ENCODE measurements at regions not wholly inside any gene's neighbourhood (a gene's known extent, or its start where the extent isn't known, plus 50 kb on each side); places are given as distances from the start of the nearest gene placed in this dataset.

- DNase-seq = no peak
Measured at GRCh38 chr6:94367316-94367715, 948.0 kb upstream of the EPHA7 start.

GRCh38 chr6:94362061-94362864, 942.9 kb upstream of the EPHA7 start:
- DNase-seq = no peak

- no peak for DNase-seq
Measured at GRCh38 chr6:94361304-94362060, 942.1 kb upstream of the EPHA7 start.

GRCh38 chr6:94357381-94357980, 938.1 kb upstream of the EPHA7 start:
- DNase-seq = no peak

- DNase-seq = no peak
Measured at GRCh38 chr6:94350833-94351232, 931.5 kb upstream of the EPHA7 start.

GRCh38 chr6:94349227-94349626, 929.9 kb upstream of the EPHA7 start:
- DNase-seq = no peak

- no peak for DNase-seq
Measured at GRCh38 chr6:94344866-94345265, 925.5 kb upstream of the EPHA7 start.

GRCh38 chr6:94341173-94341572, 921.8 kb upstream of the EPHA7 start:
- no peak for DNase-seq

GRCh38 chr6:94323853-94324252, 904.5 kb upstream of the EPHA7 start:
- DNase-seq = peak; percentile 12

- DNase-seq = no peak
Measured at GRCh38 chr6:94300424-94301144, 881.2 kb upstream of the EPHA7 start.

- DNase-seq = no peak
Measured at GRCh38 chr6:94289131-94289530, 869.8 kb upstream of the EPHA7 start.

- no peak for DNase-seq
Measured at GRCh38 chr6:94278146-94278545, 858.8 kb upstream of the EPHA7 start.

GRCh38 chr6:94272327-94272726, 853.0 kb upstream of the EPHA7 start:
- DNase-seq = no peak

- no peak for DNase-seq
Measured at GRCh38 chr6:94270091-94270948, 851.0 kb upstream of the EPHA7 start.

GRCh38 chr6:94269256-94269655, 849.9 kb upstream of the EPHA7 start:
- DNase-seq = no peak

GRCh38 chr6:94260765-94261164, 841.4 kb upstream of the EPHA7 start:
- no peak for DNase-seq

GRCh38 chr6:94254689-94255088, 835.3 kb upstream of the EPHA7 start:
- no peak for DNase-seq

GRCh38 chr6:94251878-94252277, 832.5 kb upstream of the EPHA7 start:
- DNase-seq = no peak

GRCh38 chr6:94245395-94245794, 826.0 kb upstream of the EPHA7 start:
- DNase-seq = no peak

GRCh38 chr6:94238868-94239267, 819.5 kb upstream of the EPHA7 start:
- no peak for DNase-seq

GRCh38 chr6:94227741-94228140, 808.4 kb upstream of the EPHA7 start:
- DNase-seq = no peak

- DNase-seq = no peak
Measured at GRCh38 chr6:94217836-94218235, 798.5 kb upstream of the EPHA7 start.

All from kidney glomerular epithelial cell (primary cell).